Suprapubic skin (tissue), 4 donors: ENCODE measurements at regions not wholly inside any gene's neighbourhood (a gene's known extent, or its start where the extent isn't known, plus 50 kb on each side); places are given as distances from the start of the nearest gene placed in this dataset.

ENCODE experiments used
- DNase-seq, 2 donors: peaks; one replicate each; pipeline ENCODE4 v3.0.0-alpha.2; 2019; ENCODE audit warnings: low spot score in 2 of 2
- H3K27ac ChIP-seq: fragments of 200-600 bp; sonication (generic); one replicate; pipeline ENCODE4 v1.5.1; 2019
- H3K27me3 ChIP-seq: fragments of 200-600 bp; sonication (generic); one replicate; pipeline ENCODE4 v1.5.1; 2019
- H3K36me3 ChIP-seq: fragments of 200-600 bp; sonication (generic); one replicate; pipeline ENCODE4 v1.5.1; 2019
- H3K4me1 ChIP-seq: fragments of 200-600 bp; sonication (generic); one replicate; pipeline ENCODE4 v1.5.1; 2019
- H3K4me3 ChIP-seq: fragments of 200-600 bp; sonication (generic); one replicate; pipeline ENCODE4 v1.5.1; 2019; ENCODE audit warnings: mild to moderate bottlenecking
- H3K9me3 ChIP-seq: fragments of 200-600 bp; sonication (generic); one replicate; pipeline ENCODE4 v1.5.1; 2019
- EP300 ChIP-seq: sonication (generic); formaldehyde crosslinking; IDR thresholded peaks from one replicate; pipeline ENCODE4 v1.6.1; 2017; ENCODE audit warnings: antibody characterized with exemption
- POLR2A ChIP-seq, 2 donors: fragments of 450-650 bp; IDR thresholded peaks; one replicate each; pipeline ENCODE4 v1.6.1; 2017; ENCODE audit warnings: antibody characterized with exemption in 2 of 2, mild to moderate bottlenecking in 2 of 2, moderate library complexity in 2 of 2
- POLR2AphosphoS5 ChIP-seq, 3 donors: sonication (generic); formaldehyde crosslinking; IDR thresholded peaks; one replicate each; pipeline ENCODE4 v1.6.1; 2017; ENCODE audit warnings: antibody characterized with exemption in 3 of 3
- WGBS: methylation state at CpG from one replicate; pipeline ENCODE4 v1.1.5; 2018; 5-methylcytosine and 5-hydroxymethylcytosine counted together
- TF ChIP-seq, protein P1 (sequence below), 2 donors: fragments of 200-600 bp in 1 of 2; fragments of 450-650 bp in 1 of 2; sonication (generic) in 1 of 2; IDR thresholded peaks; one replicate each; pipeline ENCODE4 v1.5.1; 2016 to 2019; ENCODE audit warnings: antibody characterized with exemption in 2 of 2, mild to moderate bottlenecking in 1 of 2, moderate library complexity in 1 of 2

DNA sequence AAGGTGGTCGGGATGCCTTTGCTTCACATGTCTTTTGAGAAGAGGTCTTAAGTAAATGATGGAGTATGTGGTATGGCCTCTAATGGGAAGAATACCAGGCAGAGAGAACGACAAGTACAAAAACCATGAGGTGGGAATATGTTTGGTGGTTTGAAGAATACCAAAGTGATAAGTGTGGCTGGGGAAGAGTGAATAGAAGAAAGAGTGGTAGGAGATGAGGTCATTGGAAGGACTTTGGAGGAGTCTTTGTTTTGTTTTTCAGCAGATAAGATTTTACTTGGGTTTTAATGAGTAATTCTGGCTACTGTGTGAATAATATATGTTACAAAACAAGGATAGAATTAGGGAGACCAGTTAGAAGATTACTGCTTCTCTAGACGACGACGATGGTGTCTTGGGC, 515.4 kb downstream of the RAB38 start:
- no peaks in the 10 kb centered on the region for H3K4me1 ChIP-seq
- H3K27me3 ChIP-seq: no peaks in the 10 kb centered on the region
- H3K27ac ChIP-seq: no peak overlapping the region
- H3K9me3 ChIP-seq: no peaks in the 10 kb centered on the region
- 80% methylated on average over 5 of the region's 5 CpGs for WGBS
- TF ChIP-seq POLR2AphosphoS5 (IDR thresholded peaks at IDR 0.05): no peak
- no peak for TF ChIP-seq EP300
- TF ChIP-seq, protein P1, sequence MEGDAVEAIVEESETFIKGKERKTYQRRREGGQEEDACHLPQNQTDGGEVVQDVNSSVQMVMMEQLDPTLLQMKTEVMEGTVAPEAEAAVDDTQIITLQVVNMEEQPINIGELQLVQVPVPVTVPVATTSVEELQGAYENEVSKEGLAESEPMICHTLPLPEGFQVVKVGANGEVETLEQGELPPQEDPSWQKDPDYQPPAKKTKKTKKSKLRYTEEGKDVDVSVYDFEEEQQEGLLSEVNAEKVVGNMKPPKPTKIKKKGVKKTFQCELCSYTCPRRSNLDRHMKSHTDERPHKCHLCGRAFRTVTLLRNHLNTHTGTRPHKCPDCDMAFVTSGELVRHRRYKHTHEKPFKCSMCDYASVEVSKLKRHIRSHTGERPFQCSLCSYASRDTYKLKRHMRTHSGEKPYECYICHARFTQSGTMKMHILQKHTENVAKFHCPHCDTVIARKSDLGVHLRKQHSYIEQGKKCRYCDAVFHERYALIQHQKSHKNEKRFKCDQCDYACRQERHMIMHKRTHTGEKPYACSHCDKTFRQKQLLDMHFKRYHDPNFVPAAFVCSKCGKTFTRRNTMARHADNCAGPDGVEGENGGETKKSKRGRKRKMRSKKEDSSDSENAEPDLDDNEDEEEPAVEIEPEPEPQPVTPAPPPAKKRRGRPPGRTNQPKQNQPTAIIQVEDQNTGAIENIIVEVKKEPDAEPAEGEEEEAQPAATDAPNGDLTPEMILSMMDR (IDR thresholded peaks at IDR 0.05): no peak
- TF ChIP-seq POLR2A (IDR thresholded peaks at IDR 0.05): no peak
- DNase-seq: no peak
- H3K36me3 ChIP-seq: no peaks in the 10 kb centered on the region
- H3K4me3 ChIP-seq: no peak overlapping the region

DNA sequence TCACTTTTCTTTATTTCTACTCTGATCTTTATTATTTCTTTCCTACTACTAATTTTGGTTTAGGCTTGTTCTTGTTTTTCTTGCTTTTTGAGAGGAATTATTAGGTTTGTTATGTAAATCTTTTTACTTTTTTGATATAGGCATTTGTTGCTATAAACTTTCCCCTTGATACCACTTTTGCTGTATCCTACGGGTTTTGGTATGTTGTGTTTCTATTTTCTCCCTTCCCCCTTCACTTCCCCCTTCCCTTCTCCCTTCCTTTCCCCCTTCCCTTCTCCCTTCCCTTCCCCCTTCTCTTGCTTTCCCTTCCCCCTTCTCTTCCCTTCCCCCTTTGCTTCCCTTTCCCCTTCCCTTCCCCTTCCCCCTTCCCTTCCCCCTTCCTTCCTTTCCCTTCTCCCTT, 529.6 kb downstream of the RAB38 start:
- no peak for TF ChIP-seq POLR2AphosphoS5 (IDR thresholded peaks at IDR 0.05)
- TF ChIP-seq, protein P1 (IDR thresholded peaks at IDR 0.05): no peak
- TF ChIP-seq EP300: no peak
- TF ChIP-seq POLR2A (IDR thresholded peaks at IDR 0.05): no peak
- 81% methylated on average over 1 of the region's 1 CpG for WGBS
- Histone ChIP-seq H3K4me3 (no peak overlapping the region), H3K27me3 (no peaks in the 10 kb centered on the region), H3K4me1 (no peaks in the 10 kb centered on the region), H3K27ac (no peak overlapping the region), H3K36me3 (no peaks in the 10 kb centered on the region), H3K9me3 (no peaks in the 10 kb centered on the region)
- no peak for DNase-seq

DNA sequence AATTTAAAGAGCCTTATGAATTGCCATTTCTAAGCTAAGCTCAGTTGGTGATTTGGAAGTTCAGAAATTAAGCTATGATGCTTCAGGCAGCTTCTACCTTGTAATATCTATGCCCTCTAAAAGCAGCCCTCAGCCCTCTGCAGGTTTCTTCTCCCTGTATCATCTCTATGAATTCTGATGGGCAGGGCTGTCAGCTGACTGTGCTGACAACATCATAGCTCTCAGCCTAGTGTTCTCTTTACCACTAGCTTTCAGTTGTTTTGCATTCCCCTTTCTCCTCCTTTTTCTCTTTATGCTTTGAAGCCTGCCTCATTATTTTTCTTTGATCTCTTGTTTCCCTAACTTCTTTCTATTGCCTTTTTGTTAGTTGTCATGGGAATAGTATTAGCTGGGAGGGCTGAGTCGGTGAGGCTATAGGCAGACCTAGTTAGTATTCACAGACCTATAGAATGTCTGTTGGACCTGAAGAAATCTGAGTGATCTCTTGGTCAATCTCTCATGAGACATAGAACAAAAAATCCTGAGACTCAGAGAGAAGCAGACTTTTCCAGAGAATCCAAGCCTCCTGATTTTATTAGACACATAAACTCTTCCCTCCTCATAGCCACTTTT, 535.4 kb downstream of the RAB38 start:
- no peak for DNase-seq
- TF ChIP-seq, protein P1 (IDR thresholded peaks at IDR 0.05): no peak
- TF ChIP-seq EP300 (no peak), POLR2AphosphoS5 (IDR thresholded peaks at IDR 0.05) (no peak), POLR2A (IDR thresholded peaks at IDR 0.05) (no peak)
- no peaks in the 10 kb centered on the region for H3K4me1 ChIP-seq
- no peak overlapping the region for H3K27ac ChIP-seq
- H3K9me3 ChIP-seq: no peaks in the 10 kb centered on the region
- H3K36me3 ChIP-seq: no peaks in the 10 kb centered on the region
- no peaks in the 10 kb centered on the region for H3K27me3 ChIP-seq
- no peak overlapping the region for H3K4me3 ChIP-seq
- 32% methylated on average over 1 of the region's 1 CpG for WGBS

DNA sequence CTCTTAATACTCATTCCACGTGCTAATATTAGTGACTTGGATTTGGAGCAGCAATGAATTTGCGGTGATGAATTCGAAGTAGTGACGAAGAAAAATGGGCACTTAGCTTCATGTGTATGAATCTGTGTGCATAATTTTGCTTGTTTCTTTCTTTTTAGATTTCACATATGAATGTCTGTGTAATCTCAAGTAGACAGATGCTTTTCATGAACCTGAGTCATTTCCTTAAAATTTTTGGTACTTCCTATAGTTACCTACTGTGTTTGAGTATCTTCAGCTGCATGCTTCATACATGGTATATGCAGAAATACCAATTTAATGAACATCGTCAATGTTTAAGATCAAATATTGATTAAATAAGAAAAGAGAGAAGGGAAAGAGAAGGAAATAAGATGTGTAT, 540.2 kb downstream of the RAB38 start:
- no peaks in the 10 kb centered on the region for H3K4me1 ChIP-seq
- 92% methylated on average over 5 of the region's 5 CpGs for WGBS
- no peak for DNase-seq
- TF ChIP-seq, protein P1 (IDR thresholded peaks at IDR 0.05): no peak
- TF ChIP-seq POLR2AphosphoS5 (IDR thresholded peaks at IDR 0.05) (no peak), POLR2A (IDR thresholded peaks at IDR 0.05) (no peak), EP300 (no peak)
- H3K27ac ChIP-seq: no peak overlapping the region
- no peaks in the 10 kb centered on the region for H3K9me3 ChIP-seq
- H3K36me3 ChIP-seq: no peaks in the 10 kb centered on the region
- H3K4me3 ChIP-seq: no peak overlapping the region
- no peaks in the 10 kb centered on the region for H3K27me3 ChIP-seq

DNA sequence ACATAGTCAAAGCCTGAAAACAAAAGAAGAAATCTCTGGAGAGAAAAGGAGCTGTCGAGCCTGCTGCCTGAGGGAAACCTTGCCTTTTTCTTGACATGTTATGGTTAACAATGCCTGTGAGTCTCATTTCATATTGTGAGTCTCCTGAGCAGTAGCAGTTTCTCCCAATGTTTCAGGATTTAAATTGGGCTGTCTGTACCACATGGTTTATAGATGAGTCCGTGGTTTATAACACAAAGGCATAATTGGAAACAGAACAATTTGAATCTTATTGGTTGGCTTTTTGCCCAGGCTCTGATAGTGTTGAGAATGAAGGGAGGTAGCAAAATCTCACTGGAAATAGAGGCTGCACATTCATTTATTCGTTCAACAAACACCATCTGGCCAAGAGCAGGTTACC, 540.9 kb downstream of the RAB38 start:
- no peak for DNase-seq
- WGBS: 39% methylated on average over 3 of the region's 3 CpGs
- Histone ChIP-seq H3K4me1 (no peaks in the 10 kb centered on the region), H3K4me3 (no peak overlapping the region), H3K27ac (no peak overlapping the region), H3K9me3 (no peaks in the 10 kb centered on the region), H3K36me3 (no peaks in the 10 kb centered on the region), H3K27me3 (no peaks in the 10 kb centered on the region)
- no peak for TF ChIP-seq POLR2AphosphoS5 (IDR thresholded peaks at IDR 0.05)

DNA sequence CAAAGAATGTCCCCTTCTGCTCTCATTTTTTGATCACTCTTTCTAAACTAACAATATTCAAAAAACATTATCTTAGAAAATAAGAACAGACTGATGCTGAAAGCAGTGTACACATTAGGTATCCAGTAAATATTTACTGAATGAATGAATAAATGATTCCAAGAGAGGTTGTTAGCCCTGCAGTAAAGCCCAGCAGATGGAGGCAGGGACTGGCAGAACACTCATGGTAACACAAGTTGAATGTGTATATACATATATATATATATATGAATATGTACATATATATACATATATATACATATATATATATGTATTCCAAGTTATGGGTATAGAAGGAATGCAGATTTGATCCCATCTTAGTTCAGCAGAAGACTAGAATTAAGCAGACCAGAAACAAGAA, 546.3 kb downstream of the RAB38 start:
- H3K4me1 ChIP-seq: no peaks in the 10 kb centered on the region
- H3K36me3 ChIP-seq: no peaks in the 10 kb centered on the region
- no peak for DNase-seq
- H3K27ac ChIP-seq: no peak overlapping the region
- H3K27me3 ChIP-seq: no peaks in the 10 kb centered on the region
- H3K9me3 ChIP-seq: peaks cover 3% of the 10 kb centered on the region
- TF ChIP-seq, protein P1 (IDR thresholded peaks at IDR 0.05): no peak
- TF ChIP-seq POLR2AphosphoS5 (IDR thresholded peaks at IDR 0.05): no peak
- H3K4me3 ChIP-seq: no peak overlapping the region
